Memory B cell (primary cell): ENCODE measurements at regions not wholly inside any gene's neighbourhood (a gene's known extent, or its start where the extent isn't known, plus 50 kb on each side); places are given as distances from the start of the nearest gene placed in this dataset.

Experiments used
- ATAC-seq: fragments of 150-1000 bp; cut with Tn5 transposase; 2 replicates; pipeline ENCODE4 v1.10.0; 2021; ENCODE audit warnings: low read depth, mild to moderate bottlenecking, moderate library complexity
- DNase-seq, 2 donors: peaks; one replicate each; pipeline ENCODE4 v3.0.0; 2022; ENCODE audit warnings: low spot score in 2 of 2
- H3K27ac Mint-ChIP-seq: one replicate; pipeline ENCODE4 v1.8.0; 2022; ENCODE audit warnings: mild to moderate bottlenecking, moderate library complexity, mixed read lengths
- H3K27me3 Mint-ChIP-seq: one replicate; pipeline ENCODE4 v1.8.0; 2022; ENCODE audit warnings: mixed read lengths
- H3K36me3 Mint-ChIP-seq: one replicate; pipeline ENCODE4 v1.8.0; 2022; ENCODE audit warnings: mild to moderate bottlenecking, mixed read lengths
- H3K4me1 Mint-ChIP-seq: one replicate; pipeline ENCODE4 v1.8.0; 2022; ENCODE audit warnings: mixed read lengths
- H3K4me3 Mint-ChIP-seq: one replicate; pipeline ENCODE4 v1.8.0; 2022; ENCODE audit warnings: mild to moderate bottlenecking, moderate library complexity, mixed read lengths
- H3K9me3 Mint-ChIP-seq: one replicate; pipeline ENCODE4 v1.8.0; 2022; ENCODE audit warnings: mixed read lengths

- DNase-seq (no peak), ATAC-seq (no peak)
- Mint-ChIP-seq H3K4me1 (peaks cover 16% of the 10 kb centered on the region), H3K27me3 (no peaks in the 10 kb centered on the region), H3K9me3 (no peaks in the 10 kb centered on the region), H3K36me3 (no peaks in the 10 kb centered on the region), H3K4me3 (no peak overlapping the region), H3K27ac (no peak overlapping the region)
These were observed 201.7 kb downstream of the NRIP1 start for GRCh38 chr21:14862794-14863720.

GRCh38 chr21:14858311-14858710 is 206.5 kb downstream of the NRIP1 start:
- H3K27ac Mint-ChIP-seq: no peak overlapping the region
- H3K27me3 Mint-ChIP-seq: no peaks in the 10 kb centered on the region
- DNase-seq (no peak), ATAC-seq (no peak)
- peaks cover 2% of the 10 kb centered on the region for H3K9me3 Mint-ChIP-seq
- peaks cover 11% of the 10 kb centered on the region for H3K4me1 Mint-ChIP-seq
- H3K4me3 Mint-ChIP-seq: no peak overlapping the region
- peaks cover 2% of the 10 kb centered on the region for H3K36me3 Mint-ChIP-seq

GRCh38 chr21:14857529-14857928 is 207.3 kb downstream of the NRIP1 start:
- peaks cover 11% of the 10 kb centered on the region for H3K4me1 Mint-ChIP-seq
- no peak for ATAC-seq

GRCh38 chr21:14850394-14850793 is 214.4 kb downstream of the NRIP1 start:
- Mint-ChIP-seq H3K4me1 (no peaks in the 10 kb centered on the region), H3K4me3 (no peak overlapping the region), H3K36me3 (peaks cover 6% of the 10 kb centered on the region), H3K27ac (no peak overlapping the region), H3K9me3 (peaks cover 5% of the 10 kb centered on the region), H3K27me3 (no peaks in the 10 kb centered on the region)
- DNase-seq (no peak), ATAC-seq (no peak)

More at GRCh38 chr21:14857529-14857928, 207.3 kb downstream of the NRIP1 start:
- Mint-ChIP-seq H3K4me3 (no peak overlapping the region), H3K27me3 (no peaks in the 10 kb centered on the region), H3K27ac (no peak overlapping the region), H3K36me3 (peaks cover 2% of the 10 kb centered on the region), H3K9me3 (peaks cover 2% of the 10 kb centered on the region)
- no peak for DNase-seq

- H3K27me3 Mint-ChIP-seq: no peaks in the 10 kb centered on the region
- H3K4me1 Mint-ChIP-seq: no peaks in the 10 kb centered on the region
- H3K27ac Mint-ChIP-seq: no peak overlapping the region
- H3K36me3 Mint-ChIP-seq: peaks cover 4% of the 10 kb centered on the region
- no peak for ATAC-seq
- no peak overlapping the region for H3K4me3 Mint-ChIP-seq
- H3K9me3 Mint-ChIP-seq: peaks cover 6% of the 10 kb centered on the region
- DNase-seq: no peak
These were observed 218.2 kb downstream of the NRIP1 start for GRCh38 chr21:14846621-14847020.

- H3K4me1 Mint-ChIP-seq: no peaks in the 10 kb centered on the region
- no peak overlapping the region for H3K4me3 Mint-ChIP-seq
- ATAC-seq (no peak), DNase-seq (no peak)
- peaks cover 4% of the 10 kb centered on the region for H3K36me3 Mint-ChIP-seq
- H3K27ac Mint-ChIP-seq: no peak overlapping the region
- H3K27me3 Mint-ChIP-seq: no peaks in the 10 kb centered on the region
- H3K9me3 Mint-ChIP-seq: peaks cover 6% of the 10 kb centered on the region
These were observed 220.8 kb downstream of the NRIP1 start for GRCh38 chr21:14844001-14844400.

- H3K4me1 Mint-ChIP-seq: no peaks in the 10 kb centered on the region
- peaks cover 6% of the 10 kb centered on the region for H3K9me3 Mint-ChIP-seq
- peaks cover 4% of the 10 kb centered on the region for H3K36me3 Mint-ChIP-seq
- H3K27ac Mint-ChIP-seq: no peak overlapping the region
- ATAC-seq (no peak), DNase-seq (no peak)
- no peaks in the 10 kb centered on the region for H3K27me3 Mint-ChIP-seq
- H3K4me3 Mint-ChIP-seq: no peak overlapping the region
These were observed 222.2 kb downstream of the NRIP1 start for GRCh38 chr21:14842601-14843000.

GRCh38 chr21:14841511-14842472 is 223.0 kb downstream of the NRIP1 start:
- H3K36me3 Mint-ChIP-seq: peaks cover 4% of the 10 kb centered on the region
- no peak overlapping the region for H3K4me3 Mint-ChIP-seq
- peak overlapping the region; percentile 72 for H3K27ac Mint-ChIP-seq
- no peaks in the 10 kb centered on the region for H3K27me3 Mint-ChIP-seq
- no peaks in the 10 kb centered on the region for H3K4me1 Mint-ChIP-seq
- ATAC-seq: no peak
- H3K9me3 Mint-ChIP-seq: peaks cover 6% of the 10 kb centered on the region
- no peak for DNase-seq

- DNase-seq (no peak), ATAC-seq (no peak)
- Mint-ChIP-seq H3K27me3 (no peaks in the 10 kb centered on the region), H3K9me3 (no peaks in the 10 kb centered on the region), H3K4me3 (no peak overlapping the region), H3K27ac (no peak overlapping the region), H3K36me3 (no peaks in the 10 kb centered on the region), H3K4me1 (no peaks in the 10 kb centered on the region)
These were observed 226.4 kb downstream of the NRIP1 start for GRCh38 chr21:14838400-14838799.

- Mint-ChIP-seq H3K9me3 (no peaks in the 10 kb centered on the region), H3K4me3 (no peak overlapping the region), H3K27ac (no peak overlapping the region), H3K36me3 (no peaks in the 10 kb centered on the region), H3K4me1 (no peaks in the 10 kb centered on the region), H3K27me3 (no peaks in the 10 kb centered on the region)
- no peak for DNase-seq
- ATAC-seq: no peak
These were observed 227.8 kb downstream of the NRIP1 start for GRCh38 chr21:14836950-14837349.

GRCh38 chr21:14833666-14834351 is 231.0 kb downstream of the NRIP1 start:
- H3K36me3 Mint-ChIP-seq: no peaks in the 10 kb centered on the region
- H3K27me3 Mint-ChIP-seq: no peaks in the 10 kb centered on the region
- DNase-seq (no peak), ATAC-seq (no peak)
- no peak overlapping the region for H3K4me3 Mint-ChIP-seq
- no peak overlapping the region for H3K27ac Mint-ChIP-seq
- H3K9me3 Mint-ChIP-seq: no peaks in the 10 kb centered on the region
- H3K4me1 Mint-ChIP-seq: no peaks in the 10 kb centered on the region

GRCh38 chr21:14833241-14833640 is 231.6 kb downstream of the NRIP1 start:
- ATAC-seq: no peak

GRCh38 chr21:14830307-14830706 is 234.5 kb downstream of the NRIP1 start:
- no peaks in the 10 kb centered on the region for H3K36me3 Mint-ChIP-seq

More at GRCh38 chr21:14833241-14833640, 231.6 kb downstream of the NRIP1 start:
- H3K27me3 Mint-ChIP-seq: no peaks in the 10 kb centered on the region
- no peaks in the 10 kb centered on the region for H3K9me3 Mint-ChIP-seq
- no peaks in the 10 kb centered on the region for H3K4me1 Mint-ChIP-seq
- H3K4me3 Mint-ChIP-seq: no peak overlapping the region
- no peaks in the 10 kb centered on the region for H3K36me3 Mint-ChIP-seq
- no peak overlapping the region for H3K27ac Mint-ChIP-seq
- no peak for DNase-seq

More at GRCh38 chr21:14830307-14830706, 234.5 kb downstream of the NRIP1 start:
- Mint-ChIP-seq H3K27ac (no peak overlapping the region), H3K27me3 (no peaks in the 10 kb centered on the region), H3K4me3 (no peak overlapping the region), H3K9me3 (no peaks in the 10 kb centered on the region), H3K4me1 (peaks cover 5% of the 10 kb centered on the region)
- no peak for DNase-seq
- ATAC-seq: no peak
